OCI-LY1 (cell line): ENCODE measurements at regions not wholly inside any gene's neighbourhood (a gene's known extent, or its start where the extent isn't known, plus 50 kb on each side); places are given as distances from the start of the nearest gene placed in this dataset.

ENCODE experiments used
- EZH2 ChIP-seq: fragments of 200-600 bp; sonication (generic), shearing (Covaris generic); IDR thresholded peaks from 2 replicates; pipeline ENCODE4 v1.8.0; 2017; ENCODE audit warnings: borderline replicate concordance, mixed run types, mild to moderate bottlenecking, antibody characterized with exemption, low read length, moderate library complexity, mixed read lengths
- TF ChIP-seq, protein P1 (sequence below): fragments of 200-600 bp; sonication (generic), shearing (Covaris generic); IDR thresholded peaks from 2 replicates; pipeline ENCODE4 v1.5.1; 2017; ENCODE audit warnings: mild to moderate bottlenecking, antibody characterized with exemption, low read length, moderate library complexity, mixed read lengths

DNA sequence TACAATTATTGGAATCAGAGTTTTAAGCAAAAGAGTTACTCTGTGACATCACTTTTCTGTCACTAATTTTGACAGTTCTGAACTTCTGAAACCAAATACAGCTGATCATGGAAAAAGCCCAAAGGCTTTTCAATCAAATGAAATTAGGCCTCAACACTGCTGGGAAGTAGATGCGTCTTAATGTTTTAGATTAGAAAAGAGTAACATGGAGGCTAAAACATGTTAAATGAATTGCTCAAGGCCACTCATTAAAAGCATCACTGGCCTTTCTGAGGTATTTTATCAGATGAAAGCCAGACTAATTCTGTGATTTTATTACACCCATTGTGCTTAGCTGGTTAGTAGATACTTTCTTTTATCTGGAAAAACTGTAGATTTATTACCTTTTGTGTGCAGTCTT, 672.6 kb downstream of the CENPC start:
- TF ChIP-seq, protein P1, sequence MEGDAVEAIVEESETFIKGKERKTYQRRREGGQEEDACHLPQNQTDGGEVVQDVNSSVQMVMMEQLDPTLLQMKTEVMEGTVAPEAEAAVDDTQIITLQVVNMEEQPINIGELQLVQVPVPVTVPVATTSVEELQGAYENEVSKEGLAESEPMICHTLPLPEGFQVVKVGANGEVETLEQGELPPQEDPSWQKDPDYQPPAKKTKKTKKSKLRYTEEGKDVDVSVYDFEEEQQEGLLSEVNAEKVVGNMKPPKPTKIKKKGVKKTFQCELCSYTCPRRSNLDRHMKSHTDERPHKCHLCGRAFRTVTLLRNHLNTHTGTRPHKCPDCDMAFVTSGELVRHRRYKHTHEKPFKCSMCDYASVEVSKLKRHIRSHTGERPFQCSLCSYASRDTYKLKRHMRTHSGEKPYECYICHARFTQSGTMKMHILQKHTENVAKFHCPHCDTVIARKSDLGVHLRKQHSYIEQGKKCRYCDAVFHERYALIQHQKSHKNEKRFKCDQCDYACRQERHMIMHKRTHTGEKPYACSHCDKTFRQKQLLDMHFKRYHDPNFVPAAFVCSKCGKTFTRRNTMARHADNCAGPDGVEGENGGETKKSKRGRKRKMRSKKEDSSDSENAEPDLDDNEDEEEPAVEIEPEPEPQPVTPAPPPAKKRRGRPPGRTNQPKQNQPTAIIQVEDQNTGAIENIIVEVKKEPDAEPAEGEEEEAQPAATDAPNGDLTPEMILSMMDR = no peak
- no peak for TF ChIP-seq EZH2
